H1 (cell line): ENCODE measurements at regions not wholly inside any gene's neighbourhood (a gene's known extent, or its start where the extent isn't known, plus 50 kb on each side); places are given as distances from the start of the nearest gene placed in this dataset.

Source experiments
- CTCF ChIA-PET: fragments of 300-600 bp; sonication (Branson Sonifier 250); formaldehyde crosslinking; loops from one replicate; lab custom pipeline; 2021; ENCODE audit not compliant: partially characterized antibody; lab: Charles Lee
- POLR2A ChIA-PET: fragments of 300-600 bp; sonication (Branson Sonifier 250); formaldehyde crosslinking; loops from one replicate; lab custom pipeline; 2021; ENCODE audit warnings: inconsistent platforms; ENCODE audit not compliant: partially characterized antibody; lab: Charles Lee
- DNase-seq, 2 experiments: peaks; one replicate each; pipeline versions ENCODE4 v3.0.0 to v3.0.0-alpha.2; 2010 to 2022; ENCODE audit warnings: low spot score in 2 of 2, low read depth in 1 of 2, mixed read lengths in 1 of 2
- FAIRE-seq: peaks from 2 replicates; lab custom pipeline; 2011; peaks lifted over from hg19 to GRCh38; lab: Jason Lieb, UNC
- H2AFZ ChIP-seq: 2 replicates; pipeline ENCODE4 v1.8.1; 2012; ENCODE audit warnings: low read length, inconsistent platforms
- H2AK5ac ChIP-seq: 2 replicates; pipeline ENCODE4 v1.6.1; 2013; ENCODE audit warnings: low read depth, low read length
- H2BK120ac ChIP-seq: replicated peaks from 2 replicates; pipeline ENCODE3; 2013; ENCODE audit warnings: low read depth, low read length, inconsistent platforms
- H2BK12ac ChIP-seq: 2 replicates; pipeline ENCODE4 v1.6.1; 2013; ENCODE audit warnings: low read depth, low read length
- H2BK15ac ChIP-seq: 2 replicates; pipeline ENCODE4 v1.6.1; 2013; ENCODE audit warnings: low read length
- H2BK20ac ChIP-seq: 2 replicates; pipeline ENCODE4 v1.6.1; 2013; ENCODE audit warnings: low read length
- H2BK5ac ChIP-seq: 2 replicates; pipeline ENCODE4 v1.6.1; 2013; ENCODE audit warnings: low read depth, low read length
- H3K14ac ChIP-seq: 2 replicates; pipeline ENCODE4 v1.6.1; 2013; ENCODE audit warnings: inconsistent platforms; ENCODE audit not compliant: insufficient read length
- H3K18ac ChIP-seq: 2 replicates; pipeline ENCODE4 v1.6.1; 2013; ENCODE audit warnings: low read length; ENCODE audit errors: extremely low read depth
- H3K23ac ChIP-seq: 2 replicates; pipeline ENCODE4 v1.6.1; 2013; ENCODE audit warnings: inconsistent platforms; ENCODE audit not compliant: insufficient read length
- H3K23me2 ChIP-seq: 2 replicates; pipeline ENCODE4 v1.6.1; 2013; ENCODE audit warnings: low read depth, low read length
- H3K27ac ChIP-seq: 2 replicates; pipeline ENCODE4 v1.6.1; 2011; ENCODE audit warnings: low read depth, low read length, inconsistent platforms
- H3K27me3 ChIP-seq, 4 experiments: replicated peaks in 1 of 4; 1 replicate in 1 of 4; 2 replicates in 3 of 4; pipeline versions ENCODE4 v1.6.1 to v1.8.1; 2011 to 2013; ENCODE audit warnings: low read length in 3 of 4, mild to moderate bottlenecking in 3 of 4, inconsistent platforms in 2 of 4, mixed read lengths in 2 of 4, moderate library complexity in 1 of 4; ENCODE audit not compliant: control insufficient read depth in 3 of 4, insufficient read depth in 3 of 4; ENCODE audit errors: extremely low read depth in 1 of 4
- H3K36me3 ChIP-seq, 4 experiments: 2 replicates each; pipeline versions ENCODE4 v1.6.1 to v1.8.1; 2011 to 2013; ENCODE audit warnings: mild to moderate bottlenecking in 4 of 4, low read length in 3 of 4, moderate library complexity in 2 of 4, control low read depth in 1 of 4, inconsistent platforms in 1 of 4; ENCODE audit not compliant: insufficient read depth in 4 of 4, control insufficient read depth in 2 of 4
- H3K4ac ChIP-seq: replicated peaks from 2 replicates; pipeline ENCODE3; 2013; ENCODE audit warnings: low read length, low read depth, mixed read lengths, inconsistent platforms; ENCODE audit not compliant: insufficient read length
- H3K4me1 ChIP-seq, 4 experiments: replicated peaks in 1 of 4; 1 replicate in 1 of 4; 2 replicates in 3 of 4; pipeline versions ENCODE4 v1.6.1 to v1.8.1; 2011 to 2013; ENCODE audit warnings: low read length in 3 of 4, inconsistent platforms in 2 of 4, mixed read lengths in 1 of 4; ENCODE audit not compliant: insufficient read depth in 4 of 4, control insufficient read depth in 3 of 4
- H3K4me2 ChIP-seq, 2 experiments: 2 replicates each; pipeline versions ENCODE4 v1.6.1 to v1.8.1; 2011 to 2013; ENCODE audit warnings: low read depth in 2 of 2, low read length in 2 of 2, control low read depth in 1 of 2, inconsistent platforms in 1 of 2, mild to moderate bottlenecking in 1 of 2; ENCODE audit not compliant: insufficient read depth in 1 of 2
- H3K4me3 ChIP-seq, 4 experiments: fragments of 200-600, 300-600 bp in 1 of 4; sonication (generic), shearing (Covaris generic), sonication (Bioruptor Twin) in 1 of 4; 2 replicates each; pipeline versions ENCODE4 v1.5.1 to v1.8.1; 2011 to 2016; ENCODE audit warnings: low read length in 4 of 4, low read depth in 3 of 4, control low read depth in 2 of 4, inconsistent platforms in 2 of 4, mild to moderate bottlenecking in 2 of 4, mixed read lengths in 1 of 4, moderate library complexity in 1 of 4; ENCODE audit not compliant: insufficient read depth in 2 of 4; ENCODE audit errors: extremely low read depth in 1 of 4
- H3K56ac ChIP-seq: replicated peaks from 2 replicates; pipeline ENCODE3; 2013; ENCODE audit warnings: low read depth, mild to moderate bottlenecking, mixed read lengths, low read length, inconsistent platforms; ENCODE audit not compliant: insufficient read length
- H3K79me1 ChIP-seq: 2 replicates; pipeline ENCODE4 v1.6.1; 2013; ENCODE audit warnings: low read depth, low read length, control low read depth
- H3K79me2 ChIP-seq, 2 experiments: 2 replicates each; pipeline versions ENCODE4 v1.6.1 to v1.8.1; 2012 to 2013; ENCODE audit warnings: low read length in 2 of 2, mild to moderate bottlenecking in 2 of 2, inconsistent platforms in 1 of 2; ENCODE audit not compliant: insufficient read depth in 2 of 2, control insufficient read depth in 1 of 2
- H3K9ac ChIP-seq, 4 experiments: replicated peaks in 1 of 4; 1 replicate in 1 of 4; 2 replicates in 3 of 4; pipeline versions ENCODE4 v1.6.1 to v1.8.1; 2011 to 2013; ENCODE audit warnings: low read depth in 3 of 4, low read length in 3 of 4, control low read depth in 2 of 4, mild to moderate bottlenecking in 2 of 4, moderate library complexity in 2 of 4, inconsistent platforms in 1 of 4; ENCODE audit errors: extremely low read depth in 1 of 4
- H3K9me3 ChIP-seq, 2 experiments: 2 replicates each; pipeline versions ENCODE4 v1.6.1 to v1.8.1; 2012 to 2013; ENCODE audit warnings: mild to moderate bottlenecking in 2 of 2, moderate library complexity in 2 of 2, control low read depth in 1 of 2, inconsistent platforms in 1 of 2, low read depth in 1 of 2, low read length in 1 of 2, mixed read lengths in 1 of 2; ENCODE audit not compliant: insufficient read depth in 2 of 2
- H4K20me1 ChIP-seq, 2 experiments: replicated peaks in 1 of 2; 2 replicates each; pipeline versions ENCODE3 to v1.8.1; 2011 to 2013; ENCODE audit warnings: inconsistent platforms in 2 of 2, low read length in 2 of 2, mild to moderate bottlenecking in 1 of 2; ENCODE audit not compliant: insufficient read depth in 2 of 2, control insufficient read depth in 1 of 2
- H4K5ac ChIP-seq: 2 replicates; pipeline ENCODE4 v1.6.1; 2013; ENCODE audit warnings: low read length, low read depth, mixed read lengths, inconsistent platforms; ENCODE audit not compliant: insufficient read length
- H4K8ac ChIP-seq: 2 replicates; pipeline ENCODE4 v1.8.0; 2013; ENCODE audit warnings: mild to moderate bottlenecking, moderate library complexity, low read length, inconsistent platforms; ENCODE audit not compliant: insufficient read depth; ENCODE audit errors: extremely low read depth
- H4K91ac ChIP-seq: replicated peaks from 2 replicates; pipeline ENCODE3; 2013; ENCODE audit warnings: low read length, mixed read lengths, inconsistent platforms; ENCODE audit not compliant: insufficient read length
- EP300 ChIP-seq, 2 experiments: IDR thresholded peaks; 1 replicate in 1 of 2; 2 replicates in 1 of 2; pipeline ENCODE4 v1.6.1; 2011 to 2012; ENCODE audit warnings: low read depth in 2 of 2, low read length in 2 of 2, mild to moderate bottlenecking in 2 of 2, borderline replicate concordance in 1 of 2, inconsistent platforms in 1 of 2, moderate library complexity in 1 of 2
- FOSL1 ChIP-seq: IDR thresholded peaks from 2 replicates; pipeline ENCODE4 v1.6.1; 2011; ENCODE audit warnings: mild to moderate bottlenecking, low read depth, low read length, moderate library complexity; ENCODE audit not compliant: insufficient read depth
- GTF2F1 ChIP-seq: IDR thresholded peaks from 2 replicates; pipeline ENCODE4 v1.6.1; 2012; ENCODE audit warnings: low read depth, low read length, improper control_type of control experiment, borderline replicate concordance
- HDAC2 ChIP-seq, 2 experiments: fragments of 300-600 bp in 1 of 2; sonication (generic) in 1 of 2; IDR thresholded peaks; 2 replicates each; pipeline ENCODE4 v1.6.1; 2011 to 2012; ENCODE audit warnings: low read depth in 2 of 2, low read length in 2 of 2, mild to moderate bottlenecking in 2 of 2, moderate library complexity in 2 of 2, borderline replicate concordance in 1 of 2, inconsistent platforms in 1 of 2
- KDM5A ChIP-seq: fragments of 200-600 bp; IDR thresholded peaks from 2 replicates; pipeline ENCODE4 v1.7.1; 2012; ENCODE audit warnings: mild to moderate bottlenecking, low read length, inconsistent platforms, mixed read lengths
- MAFK ChIP-seq: IDR thresholded peaks from 2 replicates; pipeline ENCODE4 v1.6.1; 2012; ENCODE audit warnings: low read depth, mild to moderate bottlenecking, improper control_type of control experiment, low read length
- POLR2A ChIP-seq, 2 experiments: IDR thresholded peaks; 1 replicate in 1 of 2; 2 replicates in 1 of 2; pipeline ENCODE4 v1.6.1; 2011; ENCODE audit warnings: low read depth in 2 of 2, low read length in 2 of 2, mild to moderate bottlenecking in 2 of 2; ENCODE audit errors: control extremely low read depth in 1 of 2
- POLR2AphosphoS5 ChIP-seq: IDR thresholded peaks from 2 replicates; pipeline ENCODE4 v1.6.1; 2011; ENCODE audit warnings: low read depth, low read length
- RBBP5 ChIP-seq: IDR thresholded peaks from 2 replicates; pipeline ENCODE4 v1.7.1; 2012; ENCODE audit warnings: low read depth, mild to moderate bottlenecking, inconsistent platforms, low read length, moderate library complexity, borderline replicate concordance
- TEAD4 ChIP-seq: IDR thresholded peaks from 2 replicates; pipeline ENCODE4 v1.6.1; 2012; ENCODE audit warnings: low read depth, low read length, inconsistent platforms, mixed read lengths
- ZNF274 ChIP-seq: IDR thresholded peaks from 2 replicates; pipeline ENCODE4 v1.7.0; 2012; ENCODE audit warnings: low read length, borderline replicate concordance; ENCODE audit errors: extremely low read depth
- WGBS, 2 experiments: shearing (Covaris generic) in 1 of 2; methylation state at CpG; one replicate each; pipeline versions ENCODE4 v1.1.6 to v1.1.7; 2013 to 2015; ENCODE audit warnings: low lambda C conversion rate in 2 of 2, mixed read lengths in 2 of 2, inconsistent platforms in 1 of 2, low coverage in 1 of 2, missing lambda C conversion rate in 1 of 2; ENCODE audit not compliant: insufficient replicate concordance in 2 of 2, insufficient coverage in 1 of 2, insufficient read length in 1 of 2; ENCODE audit errors: extremely low coverage in 1 of 2, missing lambda C conversion rate in 1 of 2; 5-methylcytosine and 5-hydroxymethylcytosine counted together
- TF ChIP-seq, protein P1 (sequence below), 3 experiments: IDR thresholded peaks; 1 replicate in 2 of 3; 2 replicates in 1 of 3; pipeline versions ENCODE4 v1.5.1 to v1.6.1; 2011; ENCODE audit warnings: low read length in 3 of 3, mild to moderate bottlenecking in 3 of 3, inconsistent platforms in 2 of 3, low read depth in 1 of 3, moderate library complexity in 1 of 3; ENCODE audit not compliant: insufficient read depth in 1 of 3; ENCODE audit errors: control extremely low read depth in 1 of 3

DNA sequence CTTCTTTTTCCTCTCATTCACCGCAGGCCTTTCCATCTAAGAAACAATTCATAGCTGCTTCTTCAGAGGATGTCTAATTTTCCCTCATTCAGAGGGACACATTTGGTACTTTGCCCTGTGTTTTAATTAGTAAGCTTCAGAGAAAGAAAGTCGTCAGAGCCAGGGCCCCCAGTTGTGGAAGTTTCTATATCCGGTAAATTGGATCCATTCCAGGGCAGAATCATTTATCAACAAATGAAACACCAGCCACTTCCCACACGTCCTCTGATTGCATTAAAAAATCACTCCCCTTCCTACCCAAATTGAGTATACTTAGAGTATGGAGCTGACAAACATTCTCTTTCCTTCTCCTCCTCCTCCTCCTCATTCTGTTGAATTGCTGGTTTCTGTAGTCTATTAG is 205.8 kb upstream of the HDAC9 start:
- H4K5ac ChIP-seq = no peak overlapping the region
- DNase-seq (no peak), FAIRE-seq (no peak)
- H4K8ac ChIP-seq = no peak overlapping the region
- H3K14ac ChIP-seq = no peak overlapping the region
- H3K79me1 ChIP-seq = no peaks in the 10 kb centered on the region
- H3K9ac ChIP-seq = no peak overlapping the region
- no peaks in the 10 kb centered on the region for H3K23me2 ChIP-seq
- H2AK5ac ChIP-seq = no peak overlapping the region
- WGBS, 2 experiments = 86% methylated on average over 4 of the region's 4 CpGs; no CpG with 5 or more reads in 1 of the 2 experiments
- H4K20me1 ChIP-seq = no peaks in the 10 kb centered on the region
- no peak overlapping the region for H3K4ac ChIP-seq
- no peak overlapping the region for H4K91ac ChIP-seq
- ChIA-PET CTCF (interaction anchor here (0.6 to 1.2 kb wide), 4 partner anchors 31 to 340 kb away, joined by 3 to 7 read pairs (median 4); no protein-coding TSS in a partner anchor), POLR2A (no interaction called here)
- no peak overlapping the region for H3K27ac ChIP-seq
- H2BK20ac ChIP-seq = no peak overlapping the region
- no peak overlapping the region for H2BK120ac ChIP-seq
- H3K4me2 ChIP-seq = no peak overlapping the region
- no peaks in the 10 kb centered on the region for H3K27me3 ChIP-seq
- H3K79me2 ChIP-seq = no peaks in the 10 kb centered on the region
- H2AFZ ChIP-seq = 0 out of 2 replicates have a peak overlapping the region, but pooled peaks have one; percentile 15
- no peaks in the 10 kb centered on the region for H3K4me1 ChIP-seq
- no peak overlapping the region for H3K56ac ChIP-seq
- no peak overlapping the region for H3K4me3 ChIP-seq
- no peaks in the 10 kb centered on the region for H3K36me3 ChIP-seq
- no peak overlapping the region for H2BK12ac ChIP-seq
- no peaks in the 10 kb centered on the region for H3K9me3 ChIP-seq
- H2BK5ac ChIP-seq = no peak overlapping the region
- H2BK15ac ChIP-seq = no peak overlapping the region
- no peak overlapping the region for H3K23ac ChIP-seq
- H3K18ac ChIP-seq = no peak overlapping the region
- no peak for TF ChIP-seq POLR2AphosphoS5
- TF ChIP-seq MAFK = no peak
- no peak for TF ChIP-seq KDM5A
- TF ChIP-seq, protein P1, sequence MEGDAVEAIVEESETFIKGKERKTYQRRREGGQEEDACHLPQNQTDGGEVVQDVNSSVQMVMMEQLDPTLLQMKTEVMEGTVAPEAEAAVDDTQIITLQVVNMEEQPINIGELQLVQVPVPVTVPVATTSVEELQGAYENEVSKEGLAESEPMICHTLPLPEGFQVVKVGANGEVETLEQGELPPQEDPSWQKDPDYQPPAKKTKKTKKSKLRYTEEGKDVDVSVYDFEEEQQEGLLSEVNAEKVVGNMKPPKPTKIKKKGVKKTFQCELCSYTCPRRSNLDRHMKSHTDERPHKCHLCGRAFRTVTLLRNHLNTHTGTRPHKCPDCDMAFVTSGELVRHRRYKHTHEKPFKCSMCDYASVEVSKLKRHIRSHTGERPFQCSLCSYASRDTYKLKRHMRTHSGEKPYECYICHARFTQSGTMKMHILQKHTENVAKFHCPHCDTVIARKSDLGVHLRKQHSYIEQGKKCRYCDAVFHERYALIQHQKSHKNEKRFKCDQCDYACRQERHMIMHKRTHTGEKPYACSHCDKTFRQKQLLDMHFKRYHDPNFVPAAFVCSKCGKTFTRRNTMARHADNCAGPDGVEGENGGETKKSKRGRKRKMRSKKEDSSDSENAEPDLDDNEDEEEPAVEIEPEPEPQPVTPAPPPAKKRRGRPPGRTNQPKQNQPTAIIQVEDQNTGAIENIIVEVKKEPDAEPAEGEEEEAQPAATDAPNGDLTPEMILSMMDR (IDR thresholded peaks at IDR 0.05; ENCODE audit: control extremely low read depth in 1 of 3, insufficient read depth in 1 of 3, low read depth in 1 of 3, low read length in 3 of 3) = no peak
- TF ChIP-seq RBBP5 = no peak
- no peak for TF ChIP-seq ZNF274
- TF ChIP-seq GTF2F1 = no peak
- TF ChIP-seq FOSL1 = no peak
- TF ChIP-seq EP300 (IDR thresholded peaks at IDR 0.05; ENCODE audit: borderline replicate concordance in 1 of 2, low read depth in 2 of 2, low read length in 2 of 2) = no peak
- no peak for TF ChIP-seq POLR2A (IDR thresholded peaks at IDR 0.05; ENCODE audit: control extremely low read depth in 1 of 2, low read depth in 2 of 2, low read length in 2 of 2)
- TF ChIP-seq TEAD4 = no peak
- no peak for TF ChIP-seq HDAC2 (IDR thresholded peaks at IDR 0.05; ENCODE audit: borderline replicate concordance in 1 of 2, low read depth in 2 of 2, low read length in 2 of 2)
